ENCODE measurements at regions not wholly inside any gene's neighbourhood (a gene's known extent, or its start where the extent isn't known, plus 50 kb on each side); places are given as distances from the start of the nearest gene placed in this dataset.

GRCh38 chr6:92820601-92821000 lies 598.8 kb downstream of the EPHA7 start:
- H3K23me2 ChIP-seq (ENCODE audit: low read depth, low read length) = no peaks in the 10 kb centered on the region
- H3K36me3 ChIP-seq (ENCODE audit: control insufficient read depth in 2 of 4, insufficient read depth in 4 of 4, low read length in 3 of 4) = no peaks in the 10 kb centered on the region
- ChIA-PET CTCF (ENCODE audit: partially characterized antibody) (interaction anchor here (2.0 kb wide), 1 partner anchor 10 kb away, joined by 8 read pairs; no protein-coding TSS in a partner anchor), POLR2A (ENCODE audit: partially characterized antibody) (no interaction called here)
- no peak overlapping the region for H3K4me2 ChIP-seq (ENCODE audit: insufficient read depth in 1 of 2, low read depth in 2 of 2, low read length in 2 of 2)
- no peak for TF ChIP-seq EGR1 (IDR thresholded peaks at IDR 0.05; ENCODE audit: borderline replicate concordance, low read depth, low read length)
- TF ChIP-seq ZNF274 (IDR thresholded peaks at IDR 0.05; ENCODE audit: borderline replicate concordance, extremely low read depth, low read length) = no peak
- TF ChIP-seq CREB1 (IDR thresholded peaks at IDR 0.05) = no peak
- no peak for TF ChIP-seq SP4 (IDR thresholded peaks at IDR 0.05; ENCODE audit: low read length)
- TF ChIP-seq CBX8 (IDR thresholded peaks at IDR 0.05; ENCODE audit: borderline replicate concordance, low read depth, low read length) = no peak
- no peaks in the 10 kb centered on the region for H3K79me2 ChIP-seq (ENCODE audit: control insufficient read depth in 1 of 2, insufficient read depth in 2 of 2, low read length in 2 of 2)
- H3K18ac ChIP-seq (ENCODE audit: extremely low read depth, low read length) = no peak overlapping the region
- H2BK5ac ChIP-seq (ENCODE audit: low read depth, low read length) = no peak overlapping the region
- H3K4ac ChIP-seq (replicated peaks; ENCODE audit: insufficient read length, low read depth, low read length) = no peak overlapping the region
- H3K79me1 ChIP-seq (ENCODE audit: low read depth, low read length) = no peaks in the 10 kb centered on the region
- no peak overlapping the region for H3K4me3 ChIP-seq (ENCODE audit: extremely low read depth in 1 of 4, insufficient read depth in 2 of 4, low read depth in 3 of 4, low read length in 4 of 4)
- H3K9ac ChIP-seq (replicated peaks in 1 of 4; ENCODE audit: extremely low read depth in 1 of 4, low read depth in 3 of 4, low read length in 3 of 4) = peak overlapping the region in 1 of 4 experiments; percentile 13; a peak in 1 of 7 replicates
- H4K5ac ChIP-seq (ENCODE audit: insufficient read length, low read depth, low read length) = no peak overlapping the region
- FAIRE-seq (peak; percentile 13), DNase-seq (ENCODE audit: low read depth in 1 of 2, low spot score in 2 of 2) (no peak)
- no peak overlapping the region for H2AFZ ChIP-seq (ENCODE audit: low read length)
- no peaks in the 10 kb centered on the region for H3K4me1 ChIP-seq (replicated peaks in 1 of 4; ENCODE audit: control insufficient read depth in 3 of 4, insufficient read depth in 4 of 4, low read length in 3 of 4)
- H3K9me3 ChIP-seq (ENCODE audit: insufficient read depth in 2 of 2, low read depth in 1 of 2, low read length in 1 of 2) = no peaks in the 10 kb centered on the region
- no peak overlapping the region for H3K14ac ChIP-seq (ENCODE audit: insufficient read length)
- no peak overlapping the region for H2BK15ac ChIP-seq (ENCODE audit: low read length)
- H3K23ac ChIP-seq (ENCODE audit: insufficient read length) = no peak overlapping the region
- H3K27me3 ChIP-seq (replicated peaks in 1 of 4; ENCODE audit: control insufficient read depth in 3 of 4, extremely low read depth in 1 of 4, insufficient read depth in 3 of 4, low read length in 3 of 4) = no peaks in the 10 kb centered on the region
- H2BK120ac ChIP-seq (replicated peaks; ENCODE audit: low read depth, low read length) = no peak overlapping the region
- H2BK20ac ChIP-seq (ENCODE audit: low read length) = no peak overlapping the region
- H3K56ac ChIP-seq (replicated peaks; ENCODE audit: insufficient read length, low read depth, low read length) = no peak overlapping the region
- H2BK12ac ChIP-seq (ENCODE audit: low read depth, low read length) = no peak overlapping the region
- H4K91ac ChIP-seq (replicated peaks; ENCODE audit: insufficient read length, low read length) = no peak overlapping the region
- H2AK5ac ChIP-seq (ENCODE audit: low read depth, low read length) = no peak overlapping the region
- no peak overlapping the region for H4K8ac ChIP-seq (ENCODE audit: extremely low read depth, insufficient read depth, low read length)
- H3K27ac ChIP-seq (ENCODE audit: low read depth, low read length) = no peak overlapping the region
- WGBS, 2 experiments (ENCODE audit: extremely low coverage in 1 of 2, insufficient coverage in 1 of 2, insufficient read length in 1 of 2, insufficient replicate concordance in 2 of 2, low coverage in 1 of 2, low lambda C conversion rate in 2 of 2, missing lambda C conversion rate in 1 of 2) = 89% methylated on average over 6 of the region's 6 CpGs; no CpG with 5 or more reads in 1 of the 2 experiments
- H4K20me1 ChIP-seq (replicated peaks in 1 of 2; ENCODE audit: control insufficient read depth in 1 of 2, insufficient read depth in 2 of 2, low read length in 2 of 2) = no peaks in the 10 kb centered on the region

All from H1 (cell line).